ENCODE measurements at regions not wholly inside any gene's neighbourhood (a gene's known extent, or its start where the extent isn't known, plus 50 kb on each side); places are given as distances from the start of the nearest gene placed in this dataset.

DNA sequence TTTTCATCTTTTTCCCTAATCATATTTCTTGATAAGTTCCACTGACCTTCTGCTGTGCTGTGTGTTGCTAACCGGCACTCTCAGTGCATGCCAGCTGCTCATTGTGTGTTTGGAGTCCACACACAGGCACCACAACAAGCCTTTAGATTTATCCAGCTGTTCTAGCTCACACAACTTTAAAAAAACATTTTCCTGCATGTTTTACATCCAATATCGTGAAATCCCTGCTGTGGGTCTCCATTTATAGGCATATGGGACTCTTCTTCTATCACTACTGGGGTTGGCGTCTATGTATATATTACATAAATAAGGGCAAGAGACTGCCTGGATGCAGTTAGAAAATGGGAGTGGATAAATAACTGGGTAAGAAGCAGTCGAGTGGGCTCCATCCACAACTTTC is 183.6 kb upstream of the ADARB2 start:
- Histone ChIP-seq H4K20me1 (ENCODE audit: control insufficient read depth, insufficient read depth, insufficient read length) (no peaks in the 10 kb centered on the region), H2BK5ac (ENCODE audit: insufficient read length, low read length) (no peak overlapping the region), H3K23ac (ENCODE audit: insufficient read length, low read depth, low read length) (no peak overlapping the region), H2BK120ac (ENCODE audit: low read depth, low read length, poor library complexity, severe bottlenecking) (no peak overlapping the region), H3K9me3 (ENCODE audit: control insufficient read depth, low read depth, low read length) (no peaks in the 10 kb centered on the region), H3K79me1 (ENCODE audit: insufficient read depth, low read depth, low read length, poor library complexity, severe bottlenecking) (no peaks in the 10 kb centered on the region), H3K79me2 (ENCODE audit: insufficient read depth, low read length) (no peaks in the 10 kb centered on the region), H3K27ac (ENCODE audit: insufficient read length, low read depth, low read length) (no peak overlapping the region), H4K5ac (ENCODE audit: insufficient read length, low read depth, low read length) (no peak overlapping the region), H4K91ac (ENCODE audit: insufficient read length, low read depth, low read length) (no peak overlapping the region), H3K18ac (ENCODE audit: insufficient read length, low read depth, low read length) (no peak overlapping the region), H2BK15ac (ENCODE audit: low read depth, low read length) (no peak overlapping the region), H4K8ac (replicated peaks; ENCODE audit: insufficient read length, low read depth, low read length) (no peak overlapping the region), H2BK12ac (ENCODE audit: insufficient read length, low read depth, low read length) (no peak overlapping the region), H3K4me1 (ENCODE audit: insufficient read depth, low read length) (no peaks in the 10 kb centered on the region), H3K14ac (ENCODE audit: insufficient read depth, low read length) (no peak overlapping the region), H3T11ph (ENCODE audit: low read length) (no peak overlapping the region), H2AFZ (ENCODE audit: low read length) (no peak overlapping the region), H2AK5ac (ENCODE audit: insufficient read length, low read length) (no peak overlapping the region), H3K4me2 (ENCODE audit: insufficient read depth, insufficient read length, low read length) (no peak overlapping the region), H3K23me2 (ENCODE audit: insufficient read length, low read depth, low read length, poor library complexity, severe bottlenecking) (no peaks in the 10 kb centered on the region), H3K27me3 (ENCODE audit: insufficient read depth, low read length) (no peaks in the 10 kb centered on the region), H2BK20ac (ENCODE audit: low read depth, low read length, poor library complexity, severe bottlenecking) (no peak overlapping the region), H3K56ac (ENCODE audit: insufficient read length, low read depth, low read length) (no peak overlapping the region), H3K9ac (ENCODE audit: extremely low read depth, insufficient read length, low read length) (no peak overlapping the region), H3K4ac (ENCODE audit: low read depth, low read length) (no peak overlapping the region)
- no peaks in the 10 kb centered on the region for H3K36me3 Mint-ChIP-seq (ENCODE audit: insufficient read depth in 1 of 3, low read depth in 3 of 3)
- TF ChIP-seq, protein P1, sequence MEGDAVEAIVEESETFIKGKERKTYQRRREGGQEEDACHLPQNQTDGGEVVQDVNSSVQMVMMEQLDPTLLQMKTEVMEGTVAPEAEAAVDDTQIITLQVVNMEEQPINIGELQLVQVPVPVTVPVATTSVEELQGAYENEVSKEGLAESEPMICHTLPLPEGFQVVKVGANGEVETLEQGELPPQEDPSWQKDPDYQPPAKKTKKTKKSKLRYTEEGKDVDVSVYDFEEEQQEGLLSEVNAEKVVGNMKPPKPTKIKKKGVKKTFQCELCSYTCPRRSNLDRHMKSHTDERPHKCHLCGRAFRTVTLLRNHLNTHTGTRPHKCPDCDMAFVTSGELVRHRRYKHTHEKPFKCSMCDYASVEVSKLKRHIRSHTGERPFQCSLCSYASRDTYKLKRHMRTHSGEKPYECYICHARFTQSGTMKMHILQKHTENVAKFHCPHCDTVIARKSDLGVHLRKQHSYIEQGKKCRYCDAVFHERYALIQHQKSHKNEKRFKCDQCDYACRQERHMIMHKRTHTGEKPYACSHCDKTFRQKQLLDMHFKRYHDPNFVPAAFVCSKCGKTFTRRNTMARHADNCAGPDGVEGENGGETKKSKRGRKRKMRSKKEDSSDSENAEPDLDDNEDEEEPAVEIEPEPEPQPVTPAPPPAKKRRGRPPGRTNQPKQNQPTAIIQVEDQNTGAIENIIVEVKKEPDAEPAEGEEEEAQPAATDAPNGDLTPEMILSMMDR (conservative IDR thresholded peaks at IDR 0.05), result no peak
- no peaks in the 10 kb centered on the region for H3K9me3 Mint-ChIP-seq
- H3K4me3 Mint-ChIP-seq, result no peak overlapping the region
- no CpG with 5 or more reads among the region's 4 CpGs for WGBS (ENCODE audit: extremely low coverage, insufficient read length, low lambda C conversion rate)
- peaks cover 4 to 9% of the 10 kb centered on the region in 2 experiments; a peak in 3 of 4 replicates for H3K4me1 Mint-ChIP-seq
- no peak for DNase-seq
- H3K27ac Mint-ChIP-seq, result no peak overlapping the region
- no peaks in the 10 kb centered on the region for H3K27me3 Mint-ChIP-seq (ENCODE audit: low read depth)
